ENCODE measurements at regions not wholly inside any gene's neighbourhood (a gene's known extent, or its start where the extent isn't known, plus 50 kb on each side); places are given as distances from the start of the nearest gene placed in this dataset.

DNA sequence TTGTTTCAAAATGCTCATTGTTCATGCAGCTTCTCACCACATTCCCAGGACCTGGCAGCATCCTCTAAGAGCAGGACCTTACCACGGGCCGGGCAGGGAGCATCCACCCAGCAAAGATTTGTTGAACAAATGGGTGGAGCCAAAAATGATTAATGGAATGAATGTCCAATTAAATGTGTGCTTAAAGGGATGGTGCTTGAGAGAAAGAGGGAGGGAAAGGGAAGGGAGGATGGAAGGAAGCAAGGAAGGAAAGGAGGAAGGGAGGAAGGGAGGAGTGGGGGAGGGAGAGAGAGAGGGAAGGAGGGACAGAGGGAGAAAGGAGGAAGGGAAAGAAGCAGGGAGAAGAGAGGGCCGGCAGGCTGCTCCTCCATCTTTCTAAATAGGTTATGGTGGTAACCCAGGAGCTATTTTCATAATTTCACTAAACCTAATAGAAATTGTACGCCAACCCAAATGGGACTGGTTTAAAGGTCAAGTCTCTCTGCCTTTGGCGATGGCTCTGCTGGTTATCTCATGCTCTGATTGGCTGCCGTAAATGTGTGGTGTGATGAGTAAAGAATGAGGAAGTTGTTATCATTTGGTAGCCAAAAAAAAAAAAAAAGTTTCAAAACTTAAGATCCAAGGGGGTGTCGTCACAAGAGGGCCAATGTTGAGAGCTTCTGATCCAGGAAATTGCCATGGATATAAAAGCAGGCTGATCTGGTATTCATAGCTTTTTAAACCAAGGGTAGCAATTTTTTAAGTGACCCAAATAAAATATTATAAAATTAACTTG is 126.7 kb upstream of the FOXF1 start:
- DNase-seq (ENCODE audit: low spot score): no peak

- DNase-seq (ENCODE audit: low spot score): no peak
Observed at GRCh38 chr16:86384263-86384649, 126.1 kb upstream of the FOXF1 start.

DNA sequence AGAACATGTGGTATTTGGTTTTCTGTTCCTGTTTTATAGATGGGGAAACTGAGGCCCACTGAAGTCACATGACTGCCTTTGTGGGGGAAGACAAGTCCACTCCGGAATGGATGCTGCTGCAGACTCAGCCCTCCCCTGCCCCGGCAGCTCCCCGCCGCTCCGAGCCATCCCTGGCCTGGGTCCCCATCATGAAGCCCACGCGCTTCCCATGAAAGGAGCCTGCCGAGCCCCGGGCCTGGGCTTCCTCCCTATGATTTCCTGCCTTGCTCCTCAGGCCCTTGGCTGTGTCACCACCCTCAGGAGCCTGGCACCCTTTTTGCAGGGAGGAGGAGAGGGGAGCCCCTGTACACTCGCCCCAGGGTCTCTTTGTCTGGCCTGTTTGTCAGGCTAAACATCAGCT is 125.3 kb upstream of the FOXF1 start:
- no peak for DNase-seq (ENCODE audit: low spot score)

GRCh38 chr16:86387468-86388440 is 122.6 kb upstream of the FOXF1 start:
- peak; percentile 96 for DNase-seq (ENCODE audit: low spot score)

DNA sequence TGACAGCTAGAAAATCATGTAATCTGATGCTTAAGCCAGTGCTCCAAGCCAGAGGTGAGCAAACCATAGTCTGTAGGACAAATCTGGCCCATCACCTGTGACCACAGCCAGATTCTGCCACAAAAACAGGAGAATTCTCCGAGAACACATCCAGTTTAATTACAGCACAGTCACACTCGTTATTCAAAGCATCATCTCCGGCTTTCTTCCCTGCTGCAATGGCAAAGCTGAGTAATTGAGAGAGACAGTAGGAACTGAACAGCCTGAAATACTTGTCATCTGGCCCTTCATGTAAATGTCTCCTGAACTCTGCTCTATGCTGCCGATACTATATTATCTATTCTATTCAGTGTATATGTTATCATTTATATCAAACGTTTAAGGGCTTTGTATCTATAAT is 121.4 kb upstream of the FOXF1 start:
- DNase-seq (ENCODE audit: low spot score): peak; percentile 30

DNA sequence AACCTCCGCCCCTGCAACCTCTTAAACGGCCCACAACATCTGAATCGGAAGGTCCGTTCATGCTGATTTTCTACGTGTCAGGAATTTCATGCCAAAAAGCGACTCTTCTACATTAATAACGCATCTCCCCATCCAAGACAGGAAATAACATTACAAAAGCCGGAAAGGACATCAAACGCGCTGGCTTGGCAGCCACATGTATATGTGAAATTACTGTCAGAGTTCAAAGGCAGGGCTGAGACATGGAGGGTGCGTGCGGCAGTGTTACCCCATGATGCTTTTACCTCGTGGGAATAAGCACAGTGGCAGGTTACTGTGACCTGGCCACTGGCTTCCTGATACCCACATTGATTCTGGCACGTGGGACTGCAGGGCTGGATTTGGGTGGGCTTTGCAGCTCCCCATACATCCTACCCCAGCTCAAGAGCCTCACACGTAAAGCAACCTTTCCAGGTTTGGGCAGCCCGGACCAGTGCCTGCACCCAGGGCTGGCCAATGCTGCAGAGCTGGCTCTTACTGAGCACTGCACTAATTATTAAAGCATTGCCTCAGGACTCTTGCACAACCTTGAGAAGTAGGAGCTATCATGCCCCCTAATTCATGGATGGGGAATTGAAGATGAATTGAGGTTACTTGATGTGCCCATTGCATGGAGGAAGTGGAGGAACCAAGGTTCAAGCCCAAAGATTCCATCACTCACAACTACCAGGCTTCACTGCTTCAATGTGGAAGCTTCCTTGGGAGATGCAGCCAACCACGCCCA is 120.6 kb upstream of the FOXF1 start:
- DNase-seq (ENCODE audit: low spot score): peak; percentile 83

DNA sequence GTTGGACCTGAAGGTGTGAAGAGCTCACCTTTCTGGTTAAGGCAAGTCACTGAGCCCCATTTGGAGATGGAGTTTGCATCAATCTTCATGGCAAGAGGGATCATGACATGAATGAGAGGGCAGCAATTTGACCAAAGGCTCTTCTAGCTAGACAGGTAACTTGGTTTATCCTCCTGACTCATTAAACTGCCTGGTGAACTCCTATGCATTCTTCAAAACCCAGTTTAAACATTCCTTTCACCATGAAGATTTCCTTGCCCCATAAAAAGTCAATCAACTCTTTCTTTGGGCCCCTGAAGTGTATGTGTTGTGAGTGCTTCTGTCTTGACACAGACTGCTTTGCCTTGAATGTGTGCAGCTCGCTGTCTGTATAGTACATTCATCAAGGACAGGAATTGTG is 120.0 kb upstream of the FOXF1 start:
- no peak for DNase-seq (ENCODE audit: low spot score)

DNA sequence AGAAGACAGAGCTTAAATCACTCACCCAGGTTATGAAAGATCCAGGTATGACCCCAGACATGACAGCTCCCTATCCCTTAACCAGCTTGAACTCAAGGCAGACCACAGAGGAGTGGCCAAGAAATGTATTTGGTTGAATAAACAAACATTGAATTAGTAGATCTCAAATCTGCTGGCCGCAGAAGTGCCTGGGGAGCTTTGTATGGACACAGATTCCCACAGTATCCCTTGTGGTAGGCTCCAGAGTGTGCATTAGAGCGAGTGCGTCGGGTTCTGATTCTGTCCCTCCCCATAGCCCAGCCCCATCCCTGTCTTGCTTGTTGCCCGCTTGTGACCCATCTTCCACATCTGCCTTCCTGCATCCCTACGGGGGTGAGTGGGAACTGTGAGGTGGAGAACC is 118.8 kb upstream of the FOXF1 start:
- DNase-seq (ENCODE audit: low spot score): no peak

DNA sequence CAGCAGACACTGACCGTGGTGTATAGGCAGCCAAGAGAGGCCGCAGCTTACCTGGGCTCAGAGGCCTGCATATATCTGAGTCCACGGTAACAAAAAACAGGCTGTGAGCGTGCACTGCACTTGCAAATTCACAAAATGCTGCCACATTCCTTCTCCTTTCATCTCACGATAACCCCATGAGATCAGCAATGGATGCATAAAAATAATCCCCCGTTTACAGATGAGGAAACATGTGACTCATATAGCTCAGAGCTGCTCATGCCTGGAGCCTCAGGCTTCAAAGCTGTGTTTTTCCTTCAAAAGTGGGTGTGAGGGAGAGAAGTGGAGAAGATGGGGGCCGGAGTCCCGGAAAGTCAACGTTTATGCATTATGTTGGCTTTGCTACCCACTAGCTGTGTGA is 118.3 kb upstream of the FOXF1 start:
- peak; percentile 36 for DNase-seq (ENCODE audit: low spot score)

DNA sequence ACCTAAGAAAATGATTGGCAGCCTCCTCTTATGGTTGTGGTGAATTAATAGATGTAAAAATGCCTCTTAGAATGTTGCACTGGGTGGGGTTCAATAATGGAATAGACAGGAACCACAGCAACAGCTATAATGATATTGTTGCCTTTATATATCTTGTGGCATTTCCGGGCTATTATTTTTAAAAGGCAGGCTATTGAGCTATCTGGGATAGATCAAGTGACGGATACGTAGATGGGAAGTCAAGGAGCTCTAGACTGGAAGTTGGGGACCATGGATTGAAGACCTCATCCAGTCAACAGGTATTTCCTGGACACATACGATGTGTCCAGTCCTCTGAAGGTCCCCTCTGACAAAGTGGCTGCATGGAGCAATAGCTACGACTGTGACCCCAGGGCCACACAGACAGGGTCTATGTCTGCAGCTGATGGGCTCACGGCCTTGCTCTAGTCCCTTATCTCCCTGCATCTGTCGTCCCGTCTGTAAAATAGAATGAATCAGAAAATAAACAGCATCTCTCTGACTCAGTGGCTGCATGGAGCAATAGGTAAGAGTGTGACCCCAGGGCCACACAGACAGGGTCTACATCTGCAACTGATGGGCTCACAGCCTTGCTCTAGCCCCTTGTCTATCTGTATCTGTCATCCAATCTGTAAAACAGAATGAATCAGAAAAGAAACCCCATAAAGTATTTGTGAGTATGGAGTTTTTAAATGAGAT is 117.7 kb upstream of the FOXF1 start:
- DNase-seq (ENCODE audit: low spot score): no peak

GRCh38 chr16:86393907-86394626 is 116.3 kb upstream of the FOXF1 start:
- no peak for DNase-seq (ENCODE audit: low spot score)

- no peak for DNase-seq (ENCODE audit: low spot score)
Observed at GRCh38 chr16:86395477-86395876, 114.8 kb upstream of the FOXF1 start.

- no peak for DNase-seq (ENCODE audit: low spot score)
Observed at GRCh38 chr16:86396422-86396821, 113.9 kb upstream of the FOXF1 start.

- peak; percentile 71 for DNase-seq (ENCODE audit: low spot score)
Observed at GRCh38 chr16:86396901-86397311, 113.4 kb upstream of the FOXF1 start.

GRCh38 chr16:86398201-86398600 is 112.1 kb upstream of the FOXF1 start:
- DNase-seq (ENCODE audit: low spot score): peak; percentile 18

GRCh38 chr16:86398622-86399021 is 111.7 kb upstream of the FOXF1 start:
- DNase-seq (ENCODE audit: low spot score): peak; percentile 75

DNA sequence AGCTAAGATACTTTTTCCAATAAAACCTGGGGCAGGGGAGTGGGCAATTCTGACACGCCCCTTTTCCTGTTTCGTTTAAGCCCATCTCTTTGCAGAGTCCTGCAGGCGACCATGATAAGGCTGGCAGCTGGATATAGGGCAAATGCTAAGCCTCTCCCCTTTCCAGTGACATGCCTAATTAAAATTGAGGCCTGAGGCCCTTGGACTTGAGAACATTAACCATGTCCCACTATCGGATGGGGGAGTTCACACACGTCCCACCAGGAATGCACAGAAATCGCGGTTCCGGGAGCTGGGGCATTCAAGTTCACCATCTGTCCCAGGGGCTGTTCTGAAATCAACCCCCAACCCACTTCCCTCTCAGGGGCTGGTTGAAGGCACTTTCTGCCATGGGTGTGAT is 109.2 kb upstream of the FOXF1 start:
- no peak for DNase-seq (ENCODE audit: low spot score)

GRCh38 chr16:86403085-86403484 is 107.2 kb upstream of the FOXF1 start:
- DNase-seq (ENCODE audit: low spot score): no peak

GRCh38 chr16:86403541-86404163 is 106.7 kb upstream of the FOXF1 start:
- no peak for DNase-seq (ENCODE audit: low spot score)

GRCh38 chr16:86404678-86405077 is 105.6 kb upstream of the FOXF1 start:
- no peak for DNase-seq (ENCODE audit: low spot score)

- DNase-seq (ENCODE audit: low spot score): peak; percentile 26
Observed at GRCh38 chr16:86405319-86405718, 105.0 kb upstream of the FOXF1 start.
